SK-N-SH treated with all-trans-retinoic acid at 6 μM for 48 hours (cell line): ENCODE measurements at regions not wholly inside any gene's neighbourhood (a gene's known extent, or its start where the extent isn't known, plus 50 kb on each side); places are given as distances from the start of the nearest gene placed in this dataset.
"Not testable (repeated sequence)": the region's sequence is repeated elsewhere in the genome, so short reads cannot be mapped to it uniquely, and the experiment has no call there.

Source experiments
- ATAC-seq: fragments of 200-7000 bp; cut with Tn5 transposase; 3 replicates; pipeline ENCODE4 v1.9.1; 2020; ENCODE audit warnings: mild to moderate bottlenecking, moderate library complexity
- ARNTL ChIP-seq: fragments of 450-650 bp; formaldehyde crosslinking; IDR thresholded peaks from 2 replicates; pipeline ENCODE4 v1.5.0; 2020; ENCODE audit warnings: low read depth, mild to moderate bottlenecking, moderate library complexity, borderline replicate concordance
- BACH2 ChIP-seq: fragments of 250-450 bp; sonication (Bioruptor Pico); IDR thresholded peaks from 2 replicates; pipeline ENCODE4 v1.9.0; 2021; ENCODE audit warnings: mild to moderate bottlenecking, borderline replicate concordance
- CSDC2 ChIP-seq: fragments of 250-450 bp; sonication (Bioruptor Pico); IDR thresholded peaks from 2 replicates; pipeline ENCODE4 v1.5.0; 2020; ENCODE audit warnings: mild to moderate bottlenecking, moderate library complexity
- ESRRG ChIP-seq: fragments of 250-450 bp; sonication (Bioruptor Pico); IDR thresholded peaks from 2 replicates; pipeline ENCODE4 v1.6.1; 2021; ENCODE audit warnings: mild to moderate bottlenecking
- GLIS3 ChIP-seq: fragments of 250-450 bp; sonication (Bioruptor Pico); IDR thresholded peaks from 2 replicates; pipeline ENCODE4 v1.5.0; 2020; ENCODE audit warnings: mild to moderate bottlenecking, moderate library complexity
- ISL1 ChIP-seq: fragments of 250-450 bp; sonication (Bioruptor Pico); IDR thresholded peaks from 2 replicates; pipeline ENCODE4 v2.1.2; 2022; ENCODE audit warnings: mild to moderate bottlenecking, moderate library complexity
- OSR1 ChIP-seq: fragments of 250-450 bp; sonication (Bioruptor Pico); IDR thresholded peaks from 2 replicates; pipeline ENCODE4 v1.8.0; 2022; ENCODE audit warnings: moderate library complexity, mild to moderate bottlenecking, inconsistent platforms
- PPARA ChIP-seq: fragments of 250-450 bp; sonication (Bioruptor Pico); IDR thresholded peaks from 2 replicates; pipeline ENCODE4 v1.5.0; 2020; ENCODE audit warnings: mild to moderate bottlenecking, borderline replicate concordance
- RARB ChIP-seq: fragments of 250-450 bp; sonication (Bioruptor Pico); IDR thresholded peaks from 2 replicates; pipeline ENCODE4 v1.8.0; 2021; ENCODE audit warnings: mild to moderate bottlenecking, moderate library complexity
- SNAI2 ChIP-seq: fragments of 250-450 bp; sonication (Bioruptor Pico); IDR thresholded peaks from 2 replicates; pipeline ENCODE4 v1.5.0; 2020; ENCODE audit warnings: mild to moderate bottlenecking, moderate library complexity
- TCF4 ChIP-seq: fragments of 250-450 bp; sonication (Bioruptor Pico); IDR thresholded peaks from 2 replicates; pipeline ENCODE4 v1.8.0; 2021; ENCODE audit warnings: mild to moderate bottlenecking, moderate library complexity, borderline replicate concordance
- TOX ChIP-seq: fragments of 250-450 bp; sonication (Bioruptor Pico); IDR thresholded peaks from 2 replicates; pipeline ENCODE4 v1.8.0; 2021; ENCODE audit warnings: mild to moderate bottlenecking, moderate library complexity, borderline replicate concordance
- TSHZ2 ChIP-seq: fragments of 250-450 bp; sonication (Bioruptor Pico); IDR thresholded peaks from 2 replicates; pipeline ENCODE4 v1.5.0; 2020; ENCODE audit warnings: mild to moderate bottlenecking, moderate library complexity
- ZC3H10 ChIP-seq: fragments of 250-450 bp; sonication (Bioruptor Pico); IDR thresholded peaks from 2 replicates; pipeline ENCODE4 v1.5.1; 2021; ENCODE audit warnings: mild to moderate bottlenecking, moderate library complexity
- ZFP3 ChIP-seq: fragments of 250-450 bp; sonication (Bioruptor Pico); IDR thresholded peaks from 2 replicates; pipeline ENCODE4 v1.5.0; 2020; ENCODE audit warnings: mild to moderate bottlenecking, moderate library complexity
- ZFP30 ChIP-seq: fragments of 450-650 bp; formaldehyde crosslinking; IDR thresholded peaks from 2 replicates; pipeline ENCODE4 v1.5.0; 2022; ENCODE audit warnings: mild to moderate bottlenecking, moderate library complexity
- ZNF565 ChIP-seq: fragments of 450-650 bp; formaldehyde crosslinking; conservative IDR thresholded peaks from 2 replicates; pipeline ENCODE4 v1.5.0; 2020; ENCODE audit warnings: low read depth, mild to moderate bottlenecking, moderate library complexity
- ZNF70 ChIP-seq: fragments of 450-650 bp; formaldehyde crosslinking; IDR thresholded peaks from 2 replicates; pipeline ENCODE4 v1.5.0; 2020; ENCODE audit warnings: mild to moderate bottlenecking, moderate library complexity
- TF ChIP-seq, protein P1 (sequence below): fragments of 250-450 bp; sonication (Bioruptor Pico); IDR thresholded peaks from 2 replicates; pipeline ENCODE4 v1.8.0; 2020; ENCODE audit warnings: mild to moderate bottlenecking, moderate library complexity, borderline replicate concordance
- TF ChIP-seq, protein P2 (sequence below): fragments of 250-450 bp; sonication (Bioruptor Pico); IDR thresholded peaks from 2 replicates; pipeline ENCODE4 v1.5.1; 2021; ENCODE audit warnings: mild to moderate bottlenecking, moderate library complexity
- TF ChIP-seq, protein P3 (sequence below): fragments of 250-450 bp; sonication (Bioruptor Pico); IDR thresholded peaks from 2 replicates; pipeline ENCODE4 v1.5.1; 2020; ENCODE audit warnings: low read depth, mild to moderate bottlenecking, moderate library complexity

DNA sequence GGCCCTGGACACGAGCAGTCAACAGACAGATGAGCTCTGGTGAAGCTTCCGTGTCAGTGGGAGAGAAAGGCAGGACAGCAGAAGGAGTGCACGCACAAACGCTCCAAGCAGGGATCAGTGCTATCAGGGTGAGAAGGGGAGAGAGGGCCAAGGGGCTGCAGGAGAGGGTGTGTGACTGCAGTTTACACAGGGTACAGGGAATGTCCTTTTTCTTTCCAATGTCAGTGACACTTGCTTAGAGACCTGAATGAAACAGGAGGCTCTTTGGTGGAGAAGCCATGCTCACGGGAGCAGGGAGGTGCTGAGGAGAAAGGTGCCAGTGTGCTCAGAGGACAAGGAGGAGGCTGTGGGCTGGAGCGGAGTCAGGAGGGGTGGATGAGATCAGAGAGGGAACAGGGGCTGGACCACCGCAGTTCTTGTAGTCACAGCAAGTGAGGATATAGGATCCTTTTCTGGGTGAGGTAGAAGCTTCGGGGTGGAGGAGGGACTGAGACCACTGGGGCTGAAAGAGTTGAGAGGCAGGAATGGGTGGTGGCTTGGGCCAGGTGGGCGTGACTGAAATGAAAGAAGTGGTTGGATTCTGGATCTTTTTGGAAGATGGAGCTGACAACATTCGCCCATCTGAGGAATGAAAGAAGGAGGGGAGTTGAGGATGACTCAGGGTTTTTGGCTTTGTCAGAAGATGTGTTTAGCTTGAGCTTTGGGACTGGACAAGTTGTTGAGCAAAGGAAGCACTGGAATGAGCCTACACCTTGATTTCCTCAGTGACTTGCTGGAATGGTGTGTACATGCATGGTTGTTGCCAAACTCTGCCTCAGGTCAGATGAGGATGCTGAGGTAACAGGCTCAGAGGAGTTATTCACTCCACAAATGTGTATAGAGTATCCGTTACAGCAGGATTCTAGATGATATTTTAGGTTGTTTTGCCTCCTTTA, 87.9 kb downstream of the ADAMTS15 start:
- ATAC-seq, result no peak
- no peak for TF ChIP-seq TSHZ2 (CRISPR knock-in tag)
- TF ChIP-seq CSDC2 (CRISPR knock-in tag), result no peak
- TF ChIP-seq, protein P1, sequence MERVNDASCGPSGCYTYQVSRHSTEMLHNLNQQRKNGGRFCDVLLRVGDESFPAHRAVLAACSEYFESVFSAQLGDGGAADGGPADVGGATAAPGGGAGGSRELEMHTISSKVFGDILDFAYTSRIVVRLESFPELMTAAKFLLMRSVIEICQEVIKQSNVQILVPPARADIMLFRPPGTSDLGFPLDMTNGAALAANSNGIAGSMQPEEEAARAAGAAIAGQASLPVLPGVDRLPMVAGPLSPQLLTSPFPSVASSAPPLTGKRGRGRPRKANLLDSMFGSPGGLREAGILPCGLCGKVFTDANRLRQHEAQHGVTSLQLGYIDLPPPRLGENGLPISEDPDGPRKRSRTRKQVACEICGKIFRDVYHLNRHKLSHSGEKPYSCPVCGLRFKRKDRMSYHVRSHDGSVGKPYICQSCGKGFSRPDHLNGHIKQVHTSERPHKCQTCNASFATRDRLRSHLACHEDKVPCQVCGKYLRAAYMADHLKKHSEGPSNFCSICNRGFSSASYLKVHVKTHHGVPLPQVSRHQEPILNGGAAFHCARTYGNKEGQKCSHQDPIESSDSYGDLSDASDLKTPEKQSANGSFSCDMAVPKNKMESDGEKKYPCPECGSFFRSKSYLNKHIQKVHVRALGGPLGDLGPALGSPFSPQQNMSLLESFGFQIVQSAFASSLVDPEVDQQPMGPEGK (CRISPR knock-in tag), result no peak
- no peak for TF ChIP-seq BACH2 (CRISPR knock-in tag)
- TF ChIP-seq ZNF565 (CRISPR knock-in tag), result no peak
- no peak for TF ChIP-seq SNAI2
- no peak for TF ChIP-seq ZFP30 (CRISPR knock-in tag)
- TF ChIP-seq ISL1 (CRISPR knock-in tag), result no peak
- no peak for TF ChIP-seq ZNF70
- no peak for TF ChIP-seq TCF4 (CRISPR knock-in tag)
- TF ChIP-seq, protein P2, sequence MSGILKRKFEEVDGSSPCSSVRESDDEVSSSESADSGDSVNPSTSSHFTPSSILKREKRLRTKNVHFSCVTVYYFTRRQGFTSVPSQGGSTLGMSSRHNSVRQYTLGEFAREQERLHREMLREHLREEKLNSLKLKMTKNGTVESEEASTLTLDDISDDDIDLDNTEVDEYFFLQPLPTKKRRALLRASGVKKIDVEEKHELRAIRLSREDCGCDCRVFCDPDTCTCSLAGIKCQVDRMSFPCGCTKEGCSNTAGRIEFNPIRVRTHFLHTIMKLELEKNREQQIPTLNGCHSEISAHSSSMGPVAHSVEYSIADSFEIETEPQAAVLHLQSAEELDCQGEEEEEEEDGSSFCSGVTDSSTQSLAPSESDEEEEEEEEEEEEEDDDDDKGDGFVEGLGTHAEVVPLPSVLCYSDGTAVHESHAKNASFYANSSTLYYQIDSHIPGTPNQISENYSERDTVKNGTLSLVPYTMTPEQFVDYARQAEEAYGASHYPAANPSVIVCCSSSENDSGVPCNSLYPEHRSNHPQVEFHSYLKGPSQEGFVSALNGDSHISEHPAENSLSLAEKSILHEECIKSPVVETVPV (CRISPR knock-in tag), result no peak
- no peak for TF ChIP-seq ESRRG
- no peak for TF ChIP-seq OSR1 (CRISPR knock-in tag)
- no peak for TF ChIP-seq ZFP3 (CRISPR knock-in tag)
- no peak for TF ChIP-seq PPARA
- no peak for TF ChIP-seq GLIS3 (CRISPR knock-in tag)
- TF ChIP-seq, protein P3, sequence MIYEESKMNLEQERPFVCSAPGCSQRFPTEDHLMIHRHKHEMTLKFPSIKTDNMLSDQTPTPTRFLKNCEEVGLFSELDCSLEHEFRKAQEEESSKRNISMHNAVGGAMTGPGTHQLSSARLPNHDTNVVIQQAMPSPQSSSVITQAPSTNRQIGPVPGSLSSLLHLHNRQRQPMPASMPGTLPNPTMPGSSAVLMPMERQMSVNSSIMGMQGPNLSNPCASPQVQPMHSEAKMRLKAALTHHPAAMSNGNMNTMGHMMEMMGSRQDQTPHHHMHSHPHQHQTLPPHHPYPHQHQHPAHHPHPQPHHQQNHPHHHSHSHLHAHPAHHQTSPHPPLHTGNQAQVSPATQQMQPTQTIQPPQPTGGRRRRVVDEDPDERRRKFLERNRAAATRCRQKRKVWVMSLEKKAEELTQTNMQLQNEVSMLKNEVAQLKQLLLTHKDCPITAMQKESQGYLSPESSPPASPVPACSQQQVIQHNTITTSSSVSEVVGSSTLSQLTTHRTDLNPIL (CRISPR knock-in tag), result no peak
- no peak for TF ChIP-seq RARB (CRISPR knock-in tag)
- TF ChIP-seq TOX, result no peak

- not testable (repeated sequence) for ATAC-seq
These were observed 91.2 kb downstream of the ADAMTS15 start for GRCh38 chr11:130539680-130540079.

DNA sequence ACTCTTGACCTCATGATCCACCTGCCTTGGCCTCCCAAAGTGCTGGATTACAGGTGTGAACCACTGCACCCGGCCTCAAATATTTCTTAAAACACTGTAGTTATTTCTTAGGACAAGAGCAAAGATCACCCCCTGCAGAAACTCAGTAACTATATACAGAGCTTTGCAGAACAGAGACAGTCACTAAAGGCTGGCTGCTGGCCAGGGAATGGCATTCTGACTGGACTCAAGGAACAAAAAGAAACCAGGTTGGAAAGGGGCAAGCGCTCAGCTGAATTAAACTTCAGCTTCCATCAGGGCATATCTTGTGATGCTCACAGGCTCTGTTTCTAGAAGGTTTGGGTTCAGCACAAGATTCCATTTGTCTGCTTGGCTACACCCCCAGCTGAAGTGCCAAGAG, 95.8 kb downstream of the ADAMTS15 start:
- TF ChIP-seq TOX, result no peak
- TF ChIP-seq, all 23 proteins: peak for 0
- ATAC-seq, result no peak

DNA sequence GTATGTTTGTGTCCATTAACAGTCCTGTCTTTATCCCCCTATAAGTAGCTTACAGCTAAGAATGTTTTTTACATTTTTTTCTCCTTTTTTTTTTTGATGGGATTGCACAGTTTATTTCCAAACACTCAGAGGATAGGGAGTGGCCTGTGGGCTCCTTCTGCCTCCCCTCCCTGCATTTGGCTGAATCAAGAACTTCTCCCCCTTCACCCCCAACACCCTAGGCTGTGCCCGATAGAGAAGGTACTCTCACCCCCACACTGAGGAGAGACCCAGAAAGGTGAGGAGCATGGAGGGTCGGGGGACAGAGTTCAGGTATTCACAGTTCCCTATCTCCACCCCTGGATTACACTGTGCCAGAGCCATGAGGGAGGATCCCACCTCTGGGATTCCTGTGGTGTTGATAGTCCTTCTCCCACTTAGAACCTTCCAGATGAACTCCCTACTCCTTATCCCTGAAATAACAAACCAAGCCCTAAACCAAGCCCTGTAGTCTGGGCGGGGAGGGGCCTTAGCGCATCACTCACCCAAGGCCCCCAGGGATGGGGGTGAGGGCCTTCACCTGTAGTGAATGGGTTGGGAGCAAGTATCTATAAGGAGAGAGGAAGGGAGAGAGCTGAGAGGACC, 97.1 kb downstream of the ADAMTS15 start:
- no peak for ATAC-seq
- TF ChIP-seq ARNTL (CRISPR knock-in tag), result no peak
- no peak for TF ChIP-seq BACH2 (CRISPR knock-in tag)
- TF ChIP-seq TOX, result no peak
- TF ChIP-seq TSHZ2 (CRISPR knock-in tag), result no peak
- TF ChIP-seq ISL1 (CRISPR knock-in tag), result no peak
- no peak for TF ChIP-seq ZFP30 (CRISPR knock-in tag)
- TF ChIP-seq OSR1 (CRISPR knock-in tag), result no peak
- no peak for TF ChIP-seq RARB (CRISPR knock-in tag)
- no peak for TF ChIP-seq ESRRG
- TF ChIP-seq ZC3H10 (CRISPR knock-in tag), result no peak
- no peak for TF ChIP-seq ZNF565 (CRISPR knock-in tag)
- no peak for TF ChIP-seq ZFP3 (CRISPR knock-in tag)
- no peak for TF ChIP-seq CSDC2 (CRISPR knock-in tag)
- TF ChIP-seq GLIS3 (CRISPR knock-in tag), result no peak
- TF ChIP-seq TCF4 (CRISPR knock-in tag), result no peak
- TF ChIP-seq, protein P1 (CRISPR knock-in tag), result no peak
